Mucosa of gallbladder (tissue), 1 donor: ENCODE measurements at regions not wholly inside any gene's neighbourhood (a gene's known extent, or its start where the extent isn't known, plus 50 kb on each side); places are given as distances from the start of the nearest gene placed in this dataset.
"Not testable (repeated sequence)": the region's sequence is repeated elsewhere in the genome, so short reads cannot be mapped to it uniquely, and the experiment has no call there.

Experiments used
- DNase-seq: peaks from one replicate; pipeline ENCODE4 v3.0.0-alpha.2; 2020; ENCODE audit warnings: low spot score
- donor health status: DM: no; HTN: no; CAD: no.

- DNase-seq: no peak
Observed at GRCh38 chr2:16088035-16088801, 147.9 kb downstream of the MYCN start.

- DNase-seq: not testable (repeated sequence)
Observed at GRCh38 chr2:16086136-16086535, 145.8 kb downstream of the MYCN start.

DNA sequence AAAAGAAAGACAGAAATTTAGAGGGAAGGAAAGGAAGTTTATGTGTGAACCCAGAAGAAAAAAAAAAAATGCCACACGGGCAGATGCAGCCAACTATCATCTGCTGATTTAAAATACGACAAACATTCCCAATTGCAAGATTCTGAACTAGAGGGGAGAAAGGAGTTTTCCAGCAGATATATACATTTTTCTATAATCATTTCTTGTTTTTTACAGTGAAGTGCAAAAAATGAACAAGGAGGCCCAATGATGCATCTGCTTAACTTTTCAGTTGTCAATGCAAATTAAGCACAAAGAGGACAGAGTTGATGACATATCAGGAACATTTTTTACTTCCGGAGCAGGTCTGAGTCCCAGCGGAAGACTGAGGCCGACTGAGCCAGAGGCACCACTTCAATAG is 144.7 kb downstream of the MYCN start:
- no peak for DNase-seq

GRCh38 chr2:16084274-16084673 is 143.9 kb downstream of the MYCN start:
- no peak for DNase-seq

DNA sequence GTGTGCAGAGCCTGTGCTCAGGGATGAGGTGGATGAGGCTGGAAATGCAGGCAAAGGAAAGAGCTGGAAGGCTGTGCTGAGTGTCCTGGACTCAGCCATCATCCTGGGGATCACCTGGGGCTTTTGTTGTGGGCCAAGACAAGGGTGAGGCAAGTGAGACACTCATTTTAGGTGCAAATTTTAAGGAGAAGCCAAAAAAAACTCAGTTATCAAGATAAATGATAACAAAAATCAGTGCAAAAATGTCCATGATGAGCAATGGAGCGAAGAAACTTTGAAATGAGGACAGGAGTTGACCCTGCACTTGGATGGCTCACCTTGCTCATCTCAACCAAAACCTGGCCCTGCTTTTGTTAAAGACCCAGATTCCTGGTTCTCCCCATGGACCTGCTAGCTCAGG is 141.9 kb downstream of the MYCN start:
- no peak for DNase-seq

GRCh38 chr2:16081316-16082200 is 141.2 kb downstream of the MYCN start:
- DNase-seq: no peak

DNA sequence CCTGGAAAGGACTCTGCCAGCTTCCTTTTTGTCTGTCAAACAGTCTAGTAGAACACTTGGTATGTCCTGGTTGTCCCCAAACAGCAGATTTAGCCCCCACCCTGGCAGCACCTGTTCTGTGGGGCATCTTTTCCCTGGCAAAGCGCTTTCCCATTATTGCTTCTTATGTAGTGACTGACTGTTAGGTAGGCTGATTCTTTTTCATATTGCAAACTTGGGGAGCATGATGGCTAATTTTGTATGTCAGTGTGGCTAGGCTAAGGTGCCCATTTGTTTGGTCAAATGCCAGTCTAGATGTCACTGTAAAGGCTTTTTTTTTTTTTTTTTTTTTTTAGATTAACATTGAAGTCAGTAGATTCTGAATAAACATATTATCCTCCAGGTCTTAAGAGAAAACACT is 140.2 kb downstream of the MYCN start:
- DNase-seq: no peak

- no peak for DNase-seq
Observed at GRCh38 chr2:16080071-16080470, 139.7 kb downstream of the MYCN start.

DNA sequence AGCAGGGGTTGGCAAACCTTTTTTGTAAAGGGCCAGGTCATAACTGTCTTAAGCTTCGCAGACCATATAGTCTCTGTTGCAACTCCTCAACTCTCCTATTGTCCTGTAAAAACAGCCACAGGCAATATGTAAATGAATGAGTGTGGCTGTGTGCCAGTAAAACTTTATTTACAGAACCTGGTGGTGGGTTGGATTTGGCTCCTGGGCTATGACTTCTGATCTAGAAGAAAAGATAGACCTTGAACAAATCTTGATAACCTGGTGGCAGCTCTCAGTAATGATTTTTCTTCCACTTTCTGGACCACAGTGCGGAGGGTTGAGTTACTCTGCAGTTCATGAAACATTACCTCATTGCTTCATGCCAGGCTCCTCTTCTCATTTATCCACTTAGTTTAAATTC is 139.3 kb downstream of the MYCN start:
- DNase-seq: peak; percentile 26

DNA sequence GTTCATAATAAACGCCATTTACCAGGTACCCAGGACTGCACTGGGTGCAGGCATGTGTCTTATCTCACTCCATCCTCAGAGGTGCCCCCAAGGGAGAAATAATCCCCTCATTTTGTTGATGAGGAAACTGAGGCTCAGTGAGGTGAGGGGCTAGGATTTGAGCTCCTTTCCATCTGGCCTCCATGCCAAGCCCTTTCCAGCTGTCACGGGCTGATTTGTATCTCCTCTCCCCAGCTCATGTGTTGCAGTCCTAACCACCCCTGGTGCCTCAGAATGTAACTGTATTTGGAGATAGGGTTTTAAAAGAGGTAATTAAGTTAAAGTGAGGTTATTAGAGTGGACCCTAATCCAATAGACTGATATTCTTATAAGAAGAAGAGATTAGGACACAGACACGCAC is 137.3 kb downstream of the MYCN start:
- no peak for DNase-seq

GRCh38 chr2:16076911-16077310 is 136.6 kb downstream of the MYCN start:
- no peak for DNase-seq

- DNase-seq: no peak
Observed at GRCh38 chr2:16075045-16076012, 135.0 kb downstream of the MYCN start.

- no peak for DNase-seq
Observed at GRCh38 chr2:16073921-16074425, 133.6 kb downstream of the MYCN start.

DNA sequence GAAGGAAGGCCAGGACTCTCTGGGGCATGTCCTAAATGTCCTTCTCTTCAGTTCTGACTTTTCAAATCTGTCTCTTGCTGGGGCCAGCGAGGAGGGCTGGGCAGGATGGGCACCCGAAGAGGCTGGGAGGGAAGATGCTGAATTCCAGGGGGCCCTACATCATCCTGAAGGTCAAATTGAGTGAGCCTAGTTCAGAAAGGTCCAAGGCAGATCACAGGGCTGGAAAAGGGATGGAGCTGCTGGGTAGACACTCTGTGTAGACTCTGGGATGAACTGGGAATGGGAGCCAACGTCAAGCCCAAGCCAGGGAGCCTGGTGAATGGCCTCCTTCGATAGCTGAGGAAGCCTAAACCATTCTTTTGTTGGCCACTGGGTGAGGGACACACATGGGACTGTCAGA is 133.1 kb downstream of the MYCN start:
- no peak for DNase-seq

DNA sequence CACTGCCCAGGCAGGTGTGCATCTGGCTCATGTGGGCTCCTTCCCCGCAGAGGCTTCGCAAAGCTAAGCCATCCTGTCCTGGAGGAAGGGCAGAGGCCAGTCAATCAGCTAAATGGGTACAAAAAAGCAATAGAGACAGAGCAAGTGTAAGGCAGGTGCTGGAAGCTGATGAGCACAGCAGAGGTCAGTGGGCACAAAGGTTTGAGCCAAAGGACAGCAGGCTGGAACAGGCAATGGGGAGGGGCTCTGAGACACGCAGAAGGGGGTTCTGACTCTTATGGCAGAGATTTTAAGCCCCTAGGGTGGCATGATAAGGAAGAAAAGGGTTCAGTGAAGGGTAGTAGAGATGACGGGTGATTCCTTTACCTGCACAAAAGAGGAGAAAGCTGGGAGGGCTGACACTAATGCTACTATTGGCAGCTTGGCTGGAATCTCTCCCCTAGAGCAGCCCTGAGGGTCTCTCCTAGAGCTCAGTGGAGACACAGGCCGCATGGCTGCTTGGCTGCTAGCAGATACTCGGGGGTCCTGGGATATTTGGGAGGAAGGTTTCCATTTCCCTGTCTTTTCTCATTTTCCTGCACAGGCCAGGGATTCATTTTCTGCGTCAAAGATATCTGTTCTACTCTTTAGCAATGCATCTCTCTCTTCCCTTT is 132.4 kb downstream of the MYCN start:
- no peak for DNase-seq

DNA sequence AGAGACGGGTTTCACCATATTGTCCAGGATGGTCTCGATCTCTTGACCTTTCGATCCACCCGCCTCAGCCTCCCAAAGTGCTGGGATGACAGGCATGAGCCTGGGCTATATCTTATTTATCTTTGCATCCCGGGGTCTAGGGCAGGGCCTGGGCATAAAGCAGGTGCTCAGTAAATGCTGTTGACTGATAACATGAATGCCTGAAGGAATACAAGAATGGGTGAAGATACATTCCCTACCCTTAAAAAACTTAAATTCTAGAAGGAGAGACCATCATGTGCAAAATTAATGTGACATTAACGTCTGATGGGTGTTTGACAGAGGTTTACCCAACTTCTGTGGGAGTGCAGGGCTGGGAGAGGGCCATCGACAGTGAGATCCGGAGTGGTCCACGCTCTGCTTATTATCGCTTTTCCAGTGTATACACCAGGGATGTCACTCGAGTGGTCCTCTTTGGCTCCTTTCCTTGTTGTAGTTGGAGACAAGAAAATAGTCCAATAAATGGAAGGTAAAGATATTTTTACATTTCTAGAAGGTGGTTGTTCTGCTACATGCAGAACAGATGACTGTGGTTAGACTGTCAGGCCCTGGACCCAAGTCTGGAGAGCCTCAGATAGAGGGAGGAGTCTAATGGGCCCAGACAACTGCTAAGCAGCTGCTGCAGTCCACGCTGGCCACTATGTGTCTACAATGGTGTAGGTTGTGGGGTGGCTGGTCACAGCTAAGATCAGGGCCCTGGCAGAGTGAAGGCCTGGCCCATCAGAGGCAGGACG is 131.7 kb downstream of the MYCN start:
- DNase-seq: no peak

DNA sequence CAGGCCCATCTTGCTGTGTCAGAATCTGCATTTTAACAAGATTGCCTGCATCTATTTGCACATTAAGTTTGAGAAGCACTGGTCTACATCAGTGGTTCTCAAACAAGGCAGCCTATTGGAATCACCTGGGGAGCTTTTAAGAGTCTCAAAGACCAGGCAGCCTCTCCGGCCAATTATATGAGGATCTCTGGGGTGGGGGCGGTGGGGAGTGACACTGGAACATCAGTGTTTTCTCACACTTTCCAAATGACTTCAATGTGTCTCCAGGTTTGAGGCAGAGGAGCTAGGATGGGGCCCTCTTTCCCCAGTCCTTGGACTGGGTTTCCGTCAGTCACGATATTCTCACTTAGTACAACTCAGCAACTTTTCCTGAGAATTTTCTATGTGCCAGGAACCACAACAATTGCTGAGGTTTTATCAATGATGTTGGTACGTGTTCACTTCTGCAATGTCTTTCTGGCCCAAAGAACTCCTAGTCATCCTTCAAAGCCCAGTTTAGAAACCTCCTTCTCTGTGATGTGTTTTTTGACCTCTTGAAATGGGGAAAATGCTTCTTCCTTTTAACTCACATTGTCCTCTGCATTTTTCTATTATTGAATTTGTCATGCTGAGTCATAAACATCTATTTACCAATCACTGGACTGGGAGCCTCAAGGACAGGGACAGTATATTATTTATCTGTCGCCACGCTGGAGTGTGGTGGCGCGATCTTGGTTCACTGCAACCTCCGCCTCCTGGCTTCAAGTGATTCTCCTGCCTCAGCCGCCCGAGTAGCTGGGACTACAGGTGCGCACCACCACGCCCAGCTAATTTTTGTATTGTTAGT is 130.9 kb downstream of the MYCN start:
- DNase-seq: no peak

GRCh38 chr2:16070648-16070971 is 130.3 kb downstream of the MYCN start:
- no peak for DNase-seq

DNA sequence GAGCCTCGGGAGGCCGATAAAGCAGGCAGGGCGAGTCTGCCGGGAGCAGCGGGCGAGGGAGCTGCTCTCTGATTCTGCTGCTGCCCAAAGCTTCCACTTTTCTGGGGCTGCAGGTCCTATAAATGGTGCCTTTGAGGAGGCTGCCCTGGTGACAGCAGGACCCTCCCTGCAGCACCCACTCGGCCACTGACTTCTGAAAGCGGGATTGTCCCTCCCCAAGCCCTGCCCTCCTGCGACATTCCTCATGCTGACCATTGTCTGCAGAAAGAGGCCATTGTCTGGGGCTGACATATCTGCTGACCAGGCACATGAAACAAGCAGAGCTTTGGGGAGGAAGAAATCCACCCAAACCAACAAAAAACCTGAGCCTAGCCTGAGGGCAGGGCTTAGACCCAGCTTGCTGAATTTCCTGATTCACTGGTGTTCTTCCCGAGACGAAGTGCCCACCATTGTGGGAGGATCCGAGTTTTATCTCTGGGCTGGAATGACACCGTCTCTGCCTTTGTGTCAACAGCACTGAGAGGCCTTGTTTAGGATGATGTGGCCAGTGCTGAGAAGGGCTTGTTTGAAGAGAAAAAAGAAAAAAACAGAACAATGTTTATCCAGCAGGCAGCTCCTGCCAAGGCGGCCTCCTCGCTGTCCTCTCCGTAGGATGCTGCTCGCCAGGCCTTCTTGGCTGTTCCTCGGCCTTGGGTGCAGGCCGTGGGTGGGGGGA is 129.7 kb downstream of the MYCN start:
- no peak for DNase-seq
